Heart left ventricle (tissue), 16 donors: ENCODE measurements at regions not wholly inside any gene's neighbourhood (a gene's known extent, or its start where the extent isn't known, plus 50 kb on each side); places are given as distances from the start of the nearest gene placed in this dataset.
"Not testable (repeated sequence)": the region's sequence is repeated elsewhere in the genome, so short reads cannot be mapped to it uniquely, and the experiment has no call there.

Experiments
- ATAC-seq, 4 donors: fragments of 200-7000 bp; cut with Tn5 transposase; one replicate each; pipeline ENCODE4 v1.9.1; 2020 to 2022; ENCODE audit warnings: moderate library complexity in 4 of 4, mild to moderate bottlenecking in 3 of 4, moderate number of reproducible peaks in 1 of 4
- DNase-seq, 5 donors: peaks; one replicate each; pipeline ENCODE4 v3.0.0-alpha.2; 2020
- H3K27ac ChIP-seq, 12 donors: fragments of 200-600 bp; sonication (generic) in 4 of 12; one replicate each; pipeline versions ENCODE4 v1.5.0 to v1.8.0; 2016 to 2022; ENCODE audit warnings: mild to moderate bottlenecking in 2 of 12
- H3K27me3 ChIP-seq, 9 donors: fragments of 200-600 bp; sonication (generic) in 2 of 9; one replicate each; pipeline versions ENCODE4 v1.5.1 to v1.8.0; 2016 to 2022; ENCODE audit warnings: mild to moderate bottlenecking in 3 of 9
- H3K36me3 ChIP-seq, 9 donors: fragments of 200-600 bp; sonication (generic) in 2 of 9; one replicate each; pipeline versions ENCODE4 v1.5.0 to v1.8.0; 2018 to 2022; ENCODE audit warnings: mild to moderate bottlenecking in 2 of 9
- H3K4me1 ChIP-seq, 12 donors: fragments of 200-600 bp; sonication (generic) in 4 of 12; one replicate each; pipeline versions ENCODE4 v1.5.0 to v1.8.0; 2016 to 2022; ENCODE audit warnings: mild to moderate bottlenecking in 3 of 12
- H3K4me3 ChIP-seq, 12 donors: fragments of 200-600 bp; sonication (generic) in 4 of 12; one replicate each; pipeline versions ENCODE4 v1.5.0 to v1.8.0; 2017 to 2022; ENCODE audit warnings: mild to moderate bottlenecking in 9 of 12, moderate library complexity in 4 of 12
- H3K9me3 ChIP-seq, 12 donors: fragments of 200-600 bp; sonication (generic) in 4 of 12; one replicate each; pipeline versions ENCODE4 v1.5.0 to v1.8.0; 2016 to 2022; ENCODE audit warnings: mild to moderate bottlenecking in 1 of 12
- WGBS, 4 donors: extraction: QIAGEN DNeasy Blood & Tissue Kit in 2 of 4; methylation state at CpG; one replicate each; pipeline versions ENCODE4 v1.1.5 to v1.1.7; 2013 to 2018; 5-methylcytosine and 5-hydroxymethylcytosine counted together
- intact Hi-C, 10 donors: fragments of 100-400 bp; cut with DNase I; formaldehyde crosslinking; loops; one replicate each; pipeline versions ENCODE4 v1.11.1 to v1.14.2; 2022
- donor health status: ischemic (EF 13 %, LVEDD 7.1; RV severe dilation, severe dysfunction).
- donor health status: healthy with polysubstance abuse.
- donor health status: DM: no; HTN: yes; CAD: no.
- donor health status: DM: no; HTN: no; CAD: no.
- donor health status: ischemic (EF 25% LVEDD 6.9; RV normal size, moderate dysfunction).
- donor health status: ischemic (EF 25% LVEDD 5.7; RV mildly dilated, moderate dysfunction).
- donor health status: healthy.
- donor health status: DM: yes; HTN: yes; CAD: no.
- donor health status: ischemic (EF 35%, LVEDD 5.7; RV mildly dilated, moderate dysfunction).
- donor health status: nonischemic (EF 11% LVEDD 7.7; RV severe dilation, severe dysfunction).
- donor health status: DM: yes; HTN: yes; CAD: no.
- donor health status: PGD.
- donor health status: ischemic (EF 29% LVEDD 5.4; RV normal size, mild dysfunction).
- donor health status: nonischemic (EF 23%, LVEDD 6.1; RV moderate dilation, normal function).

- H3K36me3 ChIP-seq, H3K27ac ChIP-seq, H3K4me3 ChIP-seq, H3K4me1 ChIP-seq, DNase-seq, H3K27me3 ChIP-seq, H3K9me3 ChIP-seq, ATAC-seq, intact Hi-C loops: not testable (repeated sequence)
- WGBS, 4 donors = no CpG with 5 or more reads among the region's 2 CpGs
Measured at GRCh38 chr6:26829480-26829879, 169.9 kb upstream of the ZNF322 start.

GRCh38 chr6:26830992-26831391, 171.4 kb upstream of the ZNF322 start:
- WGBS, 4 donors = 76 to 81% (median 79%) methylated on average over 8 to 9 of the region's 9 CpGs
- DNase-seq, H3K4me1 ChIP-seq, H3K27me3 ChIP-seq, H3K27ac ChIP-seq, H3K9me3 ChIP-seq, intact Hi-C loops, H3K4me3 ChIP-seq, ATAC-seq, H3K36me3 ChIP-seq: not testable (repeated sequence)

- H3K36me3 ChIP-seq, H3K4me3 ChIP-seq, H3K27me3 ChIP-seq, H3K9me3 ChIP-seq, H3K27ac ChIP-seq, intact Hi-C loops, H3K4me1 ChIP-seq, DNase-seq, ATAC-seq: not testable (repeated sequence)
- WGBS, 4 donors = 88 to 100% (median 98%) methylated on average over 2 to 5 of the region's 5 CpGs
Measured at GRCh38 chr6:26835707-26836106, 176.2 kb upstream of the ZNF322 start.

GRCh38 chr6:26836657-26837056, 177.1 kb upstream of the ZNF322 start:
- intact Hi-C loops, ATAC-seq, H3K4me1 ChIP-seq, DNase-seq, H3K27me3 ChIP-seq, H3K27ac ChIP-seq, H3K36me3 ChIP-seq, H3K9me3 ChIP-seq, H3K4me3 ChIP-seq: not testable (repeated sequence)

GRCh38 chr6:26844823-26845222, 185.3 kb upstream of the ZNF322 start:
- intact Hi-C loops, H3K9me3 ChIP-seq, ATAC-seq, H3K4me1 ChIP-seq, H3K27ac ChIP-seq, H3K4me3 ChIP-seq, H3K27me3 ChIP-seq, H3K36me3 ChIP-seq, DNase-seq: not testable (repeated sequence)
- WGBS, 4 donors = 85 to 96% (median 92%) methylated on average over 2 of the region's 2 CpGs

- H3K9me3 ChIP-seq, H3K4me3 ChIP-seq, H3K27ac ChIP-seq, H3K27me3 ChIP-seq, intact Hi-C loops, DNase-seq, ATAC-seq, H3K4me1 ChIP-seq, H3K36me3 ChIP-seq: not testable (repeated sequence)
- WGBS, 4 donors = 0 to 60% (median 25%) methylated on average over 1 to 2 of the region's 2 CpGs
Measured at GRCh38 chr6:26857289-26857688, 197.7 kb upstream of the ZNF322 start.

GRCh38 chr6:26859067-26859770, 199.7 kb upstream of the ZNF322 start:
- H3K27me3 ChIP-seq, H3K27ac ChIP-seq, H3K4me1 ChIP-seq, H3K9me3 ChIP-seq, DNase-seq, ATAC-seq, intact Hi-C loops, H3K36me3 ChIP-seq, H3K4me3 ChIP-seq: not testable (repeated sequence)
- 89 to 93% (median 93%) methylated on average over 2 to 5 of the region's 5 CpGs for WGBS, 4 donors

GRCh38 chr6:26859771-26860163, 200.2 kb upstream of the ZNF322 start:
- ATAC-seq, H3K9me3 ChIP-seq, H3K36me3 ChIP-seq, H3K4me1 ChIP-seq, H3K27ac ChIP-seq, H3K4me3 ChIP-seq, H3K27me3 ChIP-seq, intact Hi-C loops, DNase-seq: not testable (repeated sequence)
- WGBS, 4 donors = 92 to 96% (median 94%) methylated on average over 2 of the region's 2 CpGs

- ATAC-seq, DNase-seq, H3K36me3 ChIP-seq, H3K27ac ChIP-seq, H3K27me3 ChIP-seq, H3K4me1 ChIP-seq, H3K9me3 ChIP-seq, H3K4me3 ChIP-seq, intact Hi-C loops: not testable (repeated sequence)
- WGBS, 4 donors = 87 to 98% (median 93%) methylated on average over 1 to 2 of the region's 2 CpGs
Measured at GRCh38 chr6:26861913-26862312, 202.4 kb upstream of the ZNF322 start.

- H3K27ac ChIP-seq, H3K4me1 ChIP-seq, H3K36me3 ChIP-seq, DNase-seq, H3K9me3 ChIP-seq, H3K4me3 ChIP-seq, intact Hi-C loops, H3K27me3 ChIP-seq, ATAC-seq: not testable (repeated sequence)
- whole genome bisulfite sequencing, 4 donors = 82 to 94% (median 87%) methylated on average over 6 of the region's 6 CpGs
Measured at GRCh38 chr6:26863641-26864040, 204.1 kb upstream of the ZNF322 start.

- DNase-seq, H3K27ac ChIP-seq, ATAC-seq, H3K27me3 ChIP-seq, H3K4me3 ChIP-seq, intact Hi-C loops, H3K36me3 ChIP-seq, H3K9me3 ChIP-seq, H3K4me1 ChIP-seq: not testable (repeated sequence)
- WGBS, 4 donors = 60 to 94% (median 88%) methylated on average over 1 to 9 of the region's 9 CpGs
Measured at GRCh38 chr6:26898785-26899184, 239.2 kb upstream of the ZNF322 start.

- H3K9me3 ChIP-seq, H3K27me3 ChIP-seq, ATAC-seq, H3K27ac ChIP-seq, H3K36me3 ChIP-seq, intact Hi-C loops, H3K4me1 ChIP-seq, DNase-seq, H3K4me3 ChIP-seq: not testable (repeated sequence)
- WGBS, 4 donors = 91 to 97% (median 95%) methylated on average over 2 of the region's 2 CpGs
Measured at GRCh38 chr6:26924206-26924605, 264.7 kb upstream of the ZNF322 start.
